GM18517 (cell line): ENCODE measurements at regions not wholly inside any gene's neighbourhood (a gene's known extent, or its start where the extent isn't known, plus 50 kb on each side); places are given as distances from the start of the nearest gene placed in this dataset.

Experiments
- ATAC-seq: cut with Tn5 transposase; IDR thresholded peaks from one replicate; pipeline ENCODE4 v1.9.1; 2021; ENCODE audit warnings: mild to moderate bottlenecking, moderate library complexity; ENCODE audit not compliant: unreplicated experiment

DNA sequence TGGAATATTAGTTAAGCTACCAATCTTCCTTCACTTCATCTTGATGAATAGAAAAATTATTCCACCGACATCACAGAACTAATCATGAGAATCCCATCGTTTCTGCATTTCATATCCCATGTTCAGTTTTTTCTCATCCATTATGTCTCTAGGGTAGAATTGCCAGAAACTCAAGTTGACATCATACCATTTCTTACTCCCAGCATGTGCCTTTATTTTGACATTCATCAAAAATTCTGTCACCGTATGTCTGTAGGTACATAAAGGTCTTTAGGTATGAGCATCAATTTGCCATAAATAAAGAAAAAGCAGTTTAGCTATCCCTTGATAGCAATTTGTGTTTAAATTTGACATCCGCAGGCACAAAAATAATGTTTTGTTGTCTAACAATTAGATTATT lies 175.5 kb upstream of the ROBO2 start:
- ATAC-seq: no peak

GRCh38 chr3:76866729-76867408 lies 173.0 kb upstream of the ROBO2 start:
- no peak for ATAC-seq

DNA sequence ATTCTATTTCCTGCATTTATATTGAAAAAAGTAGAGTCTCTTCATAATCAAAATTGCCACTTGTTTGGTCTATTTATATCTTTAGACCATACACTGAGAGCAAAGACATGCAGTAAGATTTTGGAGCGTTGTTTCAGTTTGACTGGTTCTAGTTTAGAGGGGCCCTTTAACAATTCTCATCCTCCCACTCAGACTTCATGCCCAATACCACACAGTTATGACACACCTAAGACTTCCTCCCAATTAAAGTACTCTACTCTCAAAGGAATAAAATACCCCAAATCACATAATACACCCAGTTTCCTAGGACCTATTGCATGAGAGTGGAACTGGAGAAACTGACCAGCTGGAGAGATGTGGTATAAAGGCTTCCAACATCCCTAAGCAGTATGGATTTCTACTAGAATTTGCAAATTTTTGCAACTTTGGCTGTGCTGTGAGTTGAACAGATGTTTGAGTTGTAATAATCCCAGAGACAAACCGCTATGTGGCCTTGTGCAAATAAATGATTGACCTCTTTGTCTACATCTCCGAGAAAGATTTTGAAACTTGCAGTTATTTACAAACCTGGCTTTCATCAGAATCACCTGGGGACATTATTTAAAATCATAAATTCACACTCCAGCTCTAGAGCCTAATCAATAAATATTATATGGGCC lies 170.0 kb upstream of the ROBO2 start:
- no peak for ATAC-seq

DNA sequence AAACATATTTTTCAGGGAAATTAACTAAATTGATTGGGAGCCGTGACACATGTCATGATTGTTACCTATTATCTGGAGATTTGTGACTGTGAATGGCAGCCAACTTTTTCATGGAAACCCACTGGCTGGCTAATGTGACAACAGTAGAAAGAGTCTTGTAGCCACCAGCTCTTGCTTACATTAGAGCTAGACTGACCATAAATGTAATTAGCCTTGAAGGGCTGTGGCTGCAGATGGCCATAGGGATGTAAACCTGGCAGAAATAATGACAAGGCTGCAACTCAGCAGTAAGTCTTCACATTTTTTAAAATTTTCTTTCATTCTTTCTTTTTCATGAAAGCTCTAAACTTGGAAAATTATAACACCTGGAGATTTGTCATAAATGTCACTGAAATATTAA lies 168.2 kb upstream of the ROBO2 start:
- ATAC-seq: no peak

DNA sequence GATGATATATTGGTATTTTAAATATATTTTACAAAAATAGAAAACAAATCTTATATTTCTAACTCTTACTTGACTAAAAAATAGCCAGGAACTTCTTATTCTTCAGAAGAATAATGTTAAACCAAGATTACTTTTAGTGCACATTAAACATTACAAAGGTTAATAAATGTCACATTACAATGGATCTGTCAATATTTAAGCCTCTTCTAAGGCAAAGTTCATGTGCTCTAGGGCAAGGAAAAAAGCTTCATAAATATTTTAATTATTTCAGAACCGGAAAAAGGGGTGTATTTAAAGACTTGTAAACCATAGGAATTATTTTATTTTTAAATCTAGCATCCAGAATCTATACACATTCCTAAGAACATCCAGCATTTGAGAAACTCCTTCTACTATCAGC lies 166.9 kb upstream of the ROBO2 start:
- no peak for ATAC-seq

DNA sequence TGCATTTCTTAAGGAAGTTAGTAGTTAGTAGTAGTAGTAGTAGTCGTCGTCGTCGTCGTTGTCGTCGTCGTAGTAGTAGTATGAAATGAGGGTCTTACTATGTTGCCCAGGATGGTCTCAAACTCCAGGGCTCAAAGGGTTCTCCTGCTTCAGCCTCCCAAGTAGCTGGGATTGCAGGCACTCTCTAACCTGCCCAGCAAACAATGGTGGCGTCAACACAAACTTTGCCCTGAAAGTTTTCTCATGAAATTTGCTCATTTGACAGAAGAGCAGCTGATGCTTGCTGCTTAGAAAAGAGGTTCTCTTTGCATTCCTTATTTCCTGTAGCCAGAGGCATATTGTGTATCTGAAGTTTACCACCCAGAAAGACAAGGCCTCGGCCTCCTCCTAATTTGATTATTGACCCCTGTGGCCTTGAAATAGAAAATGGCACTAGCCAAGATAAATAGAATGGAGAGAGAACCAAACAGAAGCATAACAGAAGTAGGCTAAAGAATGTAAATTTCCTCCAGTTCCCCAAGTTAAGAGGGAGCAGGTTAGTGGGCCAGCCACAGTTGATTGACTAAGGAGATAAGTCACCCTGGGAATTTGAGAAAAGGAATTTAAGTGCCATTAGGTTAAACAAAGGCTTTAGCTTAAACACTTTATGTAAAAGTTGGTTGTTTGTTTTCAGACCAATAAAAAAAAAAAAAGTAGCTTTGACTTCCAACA lies 166.2 kb upstream of the ROBO2 start:
- no peak for ATAC-seq

DNA sequence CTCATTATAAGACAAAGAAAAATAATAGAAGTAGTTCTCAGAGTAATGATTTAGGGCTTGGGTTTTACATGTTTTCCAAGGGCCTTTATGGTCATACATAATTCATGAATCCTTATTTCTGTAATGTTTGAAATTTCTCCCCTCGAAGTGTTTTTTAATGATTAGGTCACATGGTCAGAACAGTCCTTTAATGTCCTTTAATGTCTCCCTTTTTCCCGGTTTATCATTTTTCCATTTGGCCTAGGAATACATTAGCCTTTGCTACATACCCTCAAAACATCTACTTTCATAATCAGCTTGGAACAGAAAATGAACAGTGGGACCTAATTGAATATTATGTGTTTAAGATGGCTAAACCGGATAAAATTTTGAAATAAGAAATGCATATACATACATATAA lies 159.9 kb upstream of the ROBO2 start:
- ATAC-seq: no peak

DNA sequence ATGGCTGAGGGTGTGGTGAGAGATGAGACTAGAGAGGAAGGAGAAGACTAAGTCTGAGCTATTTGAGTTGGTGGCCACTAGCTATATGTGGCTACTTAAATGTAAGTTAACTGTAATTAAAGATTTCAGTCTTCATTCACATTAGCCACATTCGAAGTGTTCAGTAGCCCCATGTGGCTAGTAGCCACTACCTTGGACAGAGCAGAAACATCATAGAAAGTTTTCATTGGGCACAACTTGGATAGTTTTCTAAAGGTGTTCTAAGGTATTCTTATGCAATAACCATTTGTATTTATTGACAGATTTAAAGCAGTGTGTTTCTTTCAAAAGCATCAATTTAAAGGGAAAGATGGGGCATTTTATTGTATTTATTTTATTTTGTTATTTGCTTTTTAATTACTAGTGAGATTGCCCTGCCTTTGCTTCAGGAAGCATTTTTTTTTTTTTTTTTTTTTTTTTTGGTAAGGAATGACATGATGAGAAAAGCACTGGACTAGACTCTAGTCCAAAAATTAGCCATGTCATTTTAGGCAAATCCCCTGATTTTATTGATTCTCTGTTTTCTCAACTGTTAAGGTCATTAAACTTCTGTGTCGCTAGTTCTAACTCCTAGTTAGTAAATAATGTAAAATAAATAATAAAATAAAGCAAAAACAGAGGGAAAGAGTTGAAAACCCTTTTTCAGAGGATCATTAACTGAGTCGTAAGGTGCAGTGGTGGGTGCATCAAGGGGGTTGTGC lies 153.0 kb upstream of the ROBO2 start:
- no peak for ATAC-seq

GRCh38 chr3:76888856-76889255 lies 151.0 kb upstream of the ROBO2 start:
- no peak for ATAC-seq

GRCh38 chr3:76889911-76890310 lies 150.0 kb upstream of the ROBO2 start:
- no peak for ATAC-seq

DNA sequence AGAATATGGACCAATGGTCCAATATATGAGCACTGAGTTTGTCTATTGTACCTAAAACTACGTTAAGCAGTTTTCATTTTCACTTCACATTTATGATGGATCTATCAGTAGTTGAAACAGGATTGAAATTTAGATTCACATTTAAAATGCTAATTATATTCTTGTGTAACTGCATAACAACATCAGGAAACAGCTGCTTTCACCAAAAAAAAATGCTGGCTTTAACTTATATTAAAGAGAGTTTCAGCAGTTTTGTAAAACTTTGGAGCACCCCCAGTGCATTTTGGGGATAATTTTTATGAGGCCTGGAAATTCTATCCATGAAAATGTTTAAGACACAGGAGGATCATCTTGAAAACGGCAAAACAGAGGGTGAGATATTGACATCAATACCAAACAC lies 142.8 kb upstream of the ROBO2 start:
- ATAC-seq: no peak

GRCh38 chr3:76900596-76900995 lies 139.3 kb upstream of the ROBO2 start:
- ATAC-seq: no peak

- no peak for ATAC-seq
These were observed 131.7 kb upstream of the ROBO2 start for GRCh38 chr3:76908156-76908555.

DNA sequence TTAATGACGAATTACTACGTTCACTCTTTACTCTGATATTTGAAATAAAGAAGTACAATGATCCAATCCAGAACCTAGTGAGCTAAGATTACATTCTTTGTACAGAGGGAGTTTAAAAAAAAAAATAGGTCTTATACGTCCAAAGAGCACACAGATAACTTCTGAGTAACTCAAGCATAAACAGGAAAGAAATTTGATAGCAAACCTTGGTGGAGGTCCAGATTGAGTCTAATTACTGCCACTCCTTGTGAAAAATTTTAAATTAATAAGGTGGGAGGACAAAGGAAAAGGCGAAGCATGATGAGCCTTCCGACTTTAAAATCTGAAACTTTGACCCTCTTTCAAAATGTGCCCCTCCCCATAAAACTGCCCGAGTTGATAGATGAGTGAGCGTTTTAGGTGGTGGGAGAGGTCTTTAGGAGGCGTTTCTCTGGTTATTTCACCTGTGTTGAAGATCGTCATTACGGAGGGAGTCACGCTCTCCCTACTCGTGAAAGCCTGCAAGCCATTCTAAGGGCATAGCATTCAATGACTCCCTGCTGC lies 127.0 kb upstream of the ROBO2 start:
- ATAC-seq: no peak

DNA sequence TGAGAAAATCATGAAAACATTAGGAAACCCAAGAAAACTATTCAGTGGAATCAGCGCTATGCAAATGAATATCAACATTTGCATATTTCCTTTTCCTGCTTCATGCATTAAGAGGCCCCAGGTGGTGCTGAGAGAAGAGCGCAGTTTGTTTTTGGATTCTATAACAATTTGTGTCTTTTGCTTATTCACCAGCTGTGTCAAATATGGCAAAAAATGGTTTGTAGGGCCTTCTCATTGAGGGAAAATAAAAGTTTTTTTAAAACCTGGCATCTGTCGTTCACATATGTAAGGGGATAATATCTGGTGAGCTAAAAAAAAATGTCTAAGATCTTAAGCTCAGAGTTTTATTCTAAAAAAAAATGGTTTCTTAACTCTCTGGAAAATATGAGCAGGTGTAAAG lies 122.5 kb upstream of the ROBO2 start:
- no peak for ATAC-seq

- no peak for ATAC-seq
These were observed 119.4 kb upstream of the ROBO2 start for GRCh38 chr3:76920511-76920910.

DNA sequence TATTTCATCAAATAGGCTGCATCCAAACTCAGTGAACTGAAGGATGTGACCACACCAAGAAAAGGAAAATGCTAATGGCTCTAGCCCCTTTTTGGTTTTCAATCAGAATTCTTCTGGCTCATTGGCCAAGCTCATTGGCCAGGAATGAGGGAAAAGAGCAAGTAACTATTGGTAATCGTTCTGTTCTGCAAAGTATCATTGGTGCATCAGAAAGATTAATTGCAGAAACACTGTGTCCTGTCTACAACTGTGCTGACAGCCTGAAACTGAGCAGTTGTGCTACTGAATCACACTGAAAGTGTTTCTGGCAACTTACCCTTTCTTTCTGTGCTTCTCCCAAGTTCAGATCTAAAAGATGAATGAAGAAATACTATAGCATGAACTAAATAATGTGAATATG lies 116.4 kb upstream of the ROBO2 start:
- ATAC-seq: no peak

- ATAC-seq: no peak
These were observed 109.2 kb upstream of the ROBO2 start for GRCh38 chr3:76930712-76931111.

DNA sequence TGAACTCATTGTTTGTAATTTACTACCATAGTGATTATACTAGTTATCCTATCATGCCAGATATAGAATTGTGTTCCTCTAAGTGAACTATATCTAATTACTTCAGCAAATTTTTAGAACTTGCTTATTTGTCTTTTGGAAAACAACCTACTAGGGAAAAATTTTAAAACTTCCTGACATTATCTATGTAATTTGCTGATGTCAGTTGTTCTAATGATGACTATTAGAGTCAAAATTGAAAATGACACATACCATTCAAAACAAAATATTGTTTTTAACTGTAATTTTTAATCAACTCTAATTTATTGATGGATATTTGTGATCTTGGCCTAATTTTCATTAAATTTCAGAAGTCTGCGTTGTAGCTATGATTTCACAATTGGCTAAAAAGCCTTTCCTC lies 106.7 kb upstream of the ROBO2 start:
- no peak for ATAC-seq

DNA sequence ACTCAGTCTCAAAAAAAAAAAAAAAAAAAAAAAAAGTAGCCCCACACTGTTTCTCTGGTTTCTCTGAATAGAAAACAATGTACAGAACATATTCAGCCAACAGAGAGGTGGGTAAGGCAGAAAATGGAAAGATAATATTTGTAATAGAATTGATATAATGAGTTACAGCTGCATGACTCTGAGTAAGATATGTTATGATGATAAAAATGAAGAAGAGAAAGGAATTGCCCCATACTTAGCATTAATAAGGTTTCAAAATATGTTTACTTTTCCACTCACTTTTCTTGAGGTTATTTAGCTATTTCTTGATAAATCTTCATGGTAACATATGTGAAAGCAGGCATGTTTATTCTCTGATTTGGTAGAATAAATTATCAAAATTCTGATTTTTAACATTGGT lies 100.9 kb upstream of the ROBO2 start:
- no peak for ATAC-seq

DNA sequence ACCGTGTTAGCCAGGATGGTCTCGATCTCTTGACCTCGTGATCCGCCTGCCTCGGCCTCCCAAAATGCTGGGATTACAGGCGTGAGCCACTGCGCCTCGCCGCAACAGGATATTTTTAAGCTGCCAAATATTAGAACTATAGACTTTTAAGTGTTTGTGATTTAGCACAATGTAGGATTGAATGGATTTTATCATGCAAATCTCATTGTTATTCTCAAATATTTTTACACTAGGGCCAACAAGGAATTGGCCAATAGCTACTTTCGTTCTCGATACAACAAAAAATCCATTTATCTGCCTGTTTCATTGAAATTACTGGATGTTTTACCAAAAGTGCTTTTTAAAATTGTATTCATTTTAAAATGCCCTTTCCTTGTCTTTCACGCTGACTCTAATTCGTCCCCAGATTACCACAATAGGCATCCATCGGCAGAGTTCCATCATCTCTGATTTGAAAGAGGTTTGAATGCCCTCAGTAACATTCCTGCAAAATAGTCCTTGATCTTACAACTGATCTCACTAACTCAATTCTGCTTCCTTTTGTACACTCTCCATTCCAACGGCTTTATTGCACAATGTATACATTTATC lies 99.6 kb upstream of the ROBO2 start:
- ATAC-seq: no peak
